NCI-H2171 (cell line): ENCODE measurements at regions not wholly inside any gene's neighbourhood (a gene's known extent, or its start where the extent isn't known, plus 50 kb on each side); places are given as distances from the start of the nearest gene placed in this dataset.
"Not testable (repeated sequence)": the region's sequence is repeated elsewhere in the genome, so short reads cannot be mapped to it uniquely, and the experiment has no call there.

ENCODE experiments used
- DNase-seq: peaks from one replicate; lab custom pipeline; 2025; lab: John Stamatoyannopoulos, UW

DNA sequence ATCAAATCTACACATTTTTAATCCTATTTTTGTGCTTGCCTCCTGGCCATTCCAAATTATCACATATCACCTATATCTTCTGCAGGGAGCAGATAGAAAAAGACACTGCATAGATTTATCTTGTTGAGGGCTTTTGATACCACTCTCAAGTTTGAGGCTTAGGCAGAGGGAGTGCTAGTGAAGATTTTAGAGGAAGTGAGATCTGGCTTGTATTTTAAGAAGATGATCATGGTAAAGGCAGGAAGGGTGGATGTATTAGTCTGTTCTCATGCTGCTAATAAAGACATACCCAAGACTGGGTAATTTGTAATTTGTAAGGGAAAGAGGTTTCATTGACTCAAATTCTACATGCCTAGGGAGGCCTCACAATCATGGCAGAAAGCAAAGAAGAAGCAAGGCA lies 220.9 kb upstream of the TUT7 start:
- no peak for DNase-seq

DNA sequence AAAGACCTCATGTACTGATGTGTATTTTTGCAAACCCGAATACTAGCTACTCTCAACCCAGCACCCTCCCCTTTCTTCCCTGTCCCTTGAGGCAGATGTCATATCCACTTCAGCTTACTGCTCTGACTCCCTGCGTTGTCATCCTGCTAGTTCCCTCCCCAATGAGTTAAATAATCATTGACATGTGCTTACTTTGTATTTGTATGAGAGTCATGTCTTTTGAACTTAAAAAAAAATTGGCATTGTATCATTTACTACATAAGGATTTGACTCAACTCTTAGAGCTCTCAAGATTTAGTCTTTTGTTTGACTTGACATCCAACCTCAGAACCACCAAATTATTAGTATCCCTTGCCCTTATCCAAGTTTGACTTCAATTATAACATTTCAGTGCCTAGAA lies 219.7 kb upstream of the TUT7 start:
- DNase-seq: no peak

DNA sequence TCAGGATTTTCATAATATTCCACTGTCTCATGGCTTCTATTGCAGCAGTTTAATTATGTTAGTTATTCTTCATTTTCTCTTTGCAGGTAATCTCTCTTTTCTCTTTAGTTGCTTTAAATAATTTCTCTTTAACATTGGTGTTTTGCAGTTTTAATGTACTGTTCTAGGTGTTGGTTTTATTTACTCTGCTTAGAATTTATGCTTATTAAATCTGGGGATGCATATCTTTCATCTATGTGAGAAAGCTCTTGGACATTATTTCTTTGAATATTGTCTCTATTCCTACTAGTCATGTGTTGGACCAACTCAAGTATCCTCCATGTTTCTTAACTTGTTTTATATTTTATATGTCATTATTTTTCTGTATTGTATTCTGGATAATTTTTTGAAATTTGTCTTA lies 218.7 kb upstream of the TUT7 start:
- DNase-seq: no peak

DNA sequence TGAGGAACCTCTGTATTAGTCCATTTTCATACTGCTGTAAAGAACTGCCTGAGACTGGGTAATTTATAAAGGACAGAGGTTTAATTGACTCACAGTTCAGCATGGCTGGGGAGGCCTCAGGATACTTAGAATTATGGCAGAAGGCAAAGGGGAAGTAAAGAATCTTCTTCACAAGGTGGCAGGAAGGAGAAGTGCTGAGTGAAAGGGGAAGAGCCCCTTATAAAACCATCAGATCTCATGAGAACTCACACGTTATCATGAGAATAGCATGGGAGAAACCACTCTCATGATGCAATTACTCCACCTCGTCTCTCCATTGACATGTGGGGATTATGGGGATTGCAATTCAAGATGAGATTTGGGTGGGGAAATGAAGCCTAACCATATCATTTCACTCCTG lies 211.4 kb upstream of the TUT7 start:
- DNase-seq: not testable (repeated sequence)

DNA sequence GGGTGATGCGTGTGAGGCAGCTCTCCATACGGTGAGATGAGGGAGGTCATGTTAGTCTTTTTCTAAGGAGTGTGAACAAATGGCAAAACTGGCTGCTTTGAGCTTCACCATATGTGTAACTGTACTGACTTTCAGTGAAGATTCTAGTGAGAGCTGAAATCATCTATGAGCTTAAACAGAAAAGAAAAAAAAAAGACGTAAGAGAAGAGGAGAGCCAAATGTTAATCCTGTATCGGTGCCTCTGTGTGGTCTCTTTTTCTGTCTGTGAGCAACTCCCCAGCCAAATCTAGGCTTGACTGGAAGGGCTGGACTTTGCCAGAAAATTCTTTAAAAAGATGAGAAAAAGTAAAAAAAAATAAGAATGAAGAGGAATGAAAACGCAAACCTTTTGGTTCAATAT lies 209.7 kb upstream of the TUT7 start:
- DNase-seq: no peak

DNA sequence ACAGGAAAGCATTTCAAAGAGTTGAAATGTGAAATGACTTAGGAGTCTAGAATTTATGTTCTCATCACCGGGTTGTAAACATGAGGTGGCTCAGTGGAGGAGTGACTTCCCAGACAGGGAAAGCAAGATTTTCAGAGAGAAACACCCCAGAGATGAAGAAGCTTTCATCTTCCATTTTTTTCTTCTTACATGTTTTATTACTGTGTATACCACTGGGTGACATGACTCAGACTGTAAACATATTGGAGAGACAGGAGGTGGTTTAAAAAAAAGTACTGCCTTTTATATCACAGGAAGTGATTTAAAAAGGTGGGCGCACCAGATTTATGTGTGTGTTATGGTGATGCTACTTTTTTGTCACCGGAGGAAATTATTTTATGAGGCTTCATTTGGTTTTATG lies 209.1 kb upstream of the TUT7 start:
- no peak for DNase-seq

DNA sequence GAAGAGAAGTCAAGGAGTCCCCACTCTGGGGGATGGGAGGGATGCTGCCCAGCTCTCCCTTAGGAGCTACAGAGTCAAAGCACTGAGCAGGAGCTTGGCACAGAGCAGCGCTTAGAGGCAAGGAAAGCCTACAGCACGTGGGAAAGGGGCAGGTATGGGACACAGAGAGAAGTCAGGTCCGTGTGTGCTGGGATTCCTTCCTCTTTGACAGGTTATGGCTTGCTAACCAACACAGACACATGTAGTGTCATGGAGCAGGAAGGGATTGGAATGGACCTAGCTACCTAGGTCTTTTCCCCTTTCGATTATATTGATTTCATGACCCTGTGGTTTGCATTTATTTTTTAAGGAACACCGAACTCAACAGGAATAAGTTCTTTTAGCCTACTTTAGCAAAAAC lies 208.5 kb upstream of the TUT7 start:
- DNase-seq: no peak

DNA sequence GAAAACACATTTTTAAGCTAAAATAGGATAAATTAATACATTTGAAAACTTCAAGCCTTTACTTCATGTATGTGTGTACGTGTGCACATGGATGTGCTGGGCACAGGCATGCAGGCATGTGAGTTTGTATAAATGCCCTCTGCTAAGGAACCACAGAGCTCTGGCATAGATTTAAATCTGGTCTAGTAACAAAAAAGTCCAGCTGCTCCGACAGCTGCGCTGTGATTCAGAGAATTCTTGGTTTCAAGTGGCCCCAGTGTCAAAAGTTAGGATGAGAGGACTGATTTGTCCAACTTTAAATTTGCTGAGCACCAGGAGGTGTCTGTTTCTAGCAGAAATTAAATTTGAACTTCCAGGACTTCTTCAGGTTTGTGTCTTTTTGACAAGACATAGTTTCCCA lies 203.7 kb upstream of the TUT7 start:
- no peak for DNase-seq

DNA sequence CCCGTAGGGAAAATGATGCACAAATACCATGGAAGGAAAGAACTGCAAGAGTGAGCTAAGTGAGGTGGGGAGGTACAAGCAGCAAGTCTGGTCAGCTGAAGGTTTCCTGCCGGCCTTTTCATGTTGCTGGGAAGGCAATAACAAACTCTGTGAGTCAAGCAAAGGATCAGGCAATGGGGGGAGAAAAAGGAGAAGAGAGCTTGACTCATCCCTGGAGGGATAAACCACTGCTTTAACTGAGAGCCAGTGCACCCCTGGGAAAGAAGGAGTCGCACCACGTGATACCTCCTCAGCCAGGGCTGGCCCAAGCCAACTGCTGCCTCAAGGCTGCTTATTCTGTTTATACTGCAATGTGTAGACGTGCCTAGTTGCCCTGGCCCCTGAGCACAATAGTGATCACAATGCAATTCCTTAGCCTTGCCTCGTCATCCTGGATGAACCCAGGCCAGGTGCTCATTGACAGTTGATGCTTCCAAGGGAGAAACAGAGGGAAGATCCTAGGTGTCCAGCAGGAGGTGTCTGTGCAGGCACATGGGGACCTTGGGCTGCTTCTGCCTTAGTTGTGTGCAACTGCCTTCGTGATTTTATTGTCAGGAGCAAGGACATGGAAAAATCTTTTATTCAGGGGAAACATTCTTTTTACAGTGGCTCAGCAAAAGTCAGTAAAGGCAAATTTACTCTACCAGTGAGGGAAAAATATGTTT lies 203.0 kb upstream of the TUT7 start:
- DNase-seq: no peak

DNA sequence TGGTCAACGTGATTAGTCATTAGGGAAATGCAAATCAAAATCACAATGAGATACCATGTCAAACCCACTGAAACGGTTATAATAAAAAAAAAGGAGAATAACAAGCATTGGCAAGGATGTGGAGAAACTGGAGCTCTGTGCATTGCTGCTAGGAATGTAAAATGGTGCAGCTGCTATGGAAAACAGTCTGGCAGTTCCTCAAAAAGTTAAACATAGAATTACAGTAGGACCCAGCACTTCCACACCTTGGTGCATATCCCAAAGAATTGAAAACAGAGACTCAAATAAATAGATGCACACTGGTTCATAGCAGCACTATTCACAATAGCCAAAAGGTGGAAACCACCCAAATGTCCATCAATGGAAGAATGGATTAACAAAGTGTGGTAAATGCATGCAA lies 201.5 kb upstream of the TUT7 start:
- DNase-seq: no peak

DNA sequence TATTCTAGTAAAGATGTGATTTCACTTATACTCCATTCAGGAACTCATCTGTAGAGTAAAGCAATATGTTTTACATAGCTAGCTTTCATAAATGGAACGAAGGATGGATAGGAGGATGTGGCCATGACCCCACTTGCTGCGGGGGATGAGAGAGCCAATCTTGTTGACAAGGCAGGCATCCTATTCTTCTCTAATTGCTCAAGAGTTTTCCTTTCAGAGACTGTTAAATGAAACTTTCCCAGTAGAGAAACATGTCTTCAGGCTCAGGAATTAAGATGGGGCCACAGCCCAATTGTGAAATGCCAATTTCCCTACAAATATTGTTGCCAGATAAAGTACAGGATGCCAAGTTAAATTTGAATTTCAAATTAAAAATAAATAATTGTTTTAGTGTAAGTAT lies 196.2 kb upstream of the TUT7 start:
- DNase-seq: no peak

DNA sequence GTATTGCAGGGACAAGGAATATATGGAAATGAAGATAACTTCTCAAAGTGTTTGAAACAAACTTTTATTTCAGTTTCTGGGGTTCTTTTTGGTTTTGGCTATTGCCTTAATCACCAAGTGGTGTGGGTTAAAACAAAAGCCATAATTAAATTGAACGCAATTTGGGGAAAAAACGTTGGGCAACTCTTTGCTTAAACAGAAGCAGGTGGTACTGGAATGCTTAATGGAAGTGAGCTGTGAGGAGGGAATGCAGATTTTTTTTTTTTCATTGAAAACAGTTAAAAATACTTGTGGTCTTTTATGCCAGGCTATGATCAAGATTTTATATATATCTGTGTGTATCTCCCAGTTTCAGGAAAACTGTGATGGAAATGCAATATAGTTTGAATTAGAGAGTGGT lies 195.7 kb upstream of the TUT7 start:
- DNase-seq: no peak

DNA sequence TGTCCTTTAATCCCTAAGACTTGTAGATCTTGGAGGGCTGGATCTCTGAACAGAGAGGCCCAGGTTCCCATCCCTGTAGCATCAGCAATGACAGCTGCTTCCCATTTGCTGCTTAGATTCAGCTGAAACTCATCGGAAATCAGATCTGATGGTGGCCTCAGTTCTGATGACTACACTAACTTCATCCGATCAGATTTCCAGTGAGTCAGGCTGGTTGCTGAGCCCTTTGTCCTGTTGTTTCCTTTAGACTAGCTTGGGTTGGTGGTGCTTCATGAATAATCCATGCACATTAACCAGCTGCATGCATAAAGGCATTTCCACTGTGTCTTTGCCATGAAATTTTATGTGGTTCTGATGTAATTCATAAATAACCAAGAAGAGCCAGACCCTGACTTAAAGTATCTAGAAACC lies 195.2 kb upstream of the TUT7 start:
- DNase-seq: no peak

DNA sequence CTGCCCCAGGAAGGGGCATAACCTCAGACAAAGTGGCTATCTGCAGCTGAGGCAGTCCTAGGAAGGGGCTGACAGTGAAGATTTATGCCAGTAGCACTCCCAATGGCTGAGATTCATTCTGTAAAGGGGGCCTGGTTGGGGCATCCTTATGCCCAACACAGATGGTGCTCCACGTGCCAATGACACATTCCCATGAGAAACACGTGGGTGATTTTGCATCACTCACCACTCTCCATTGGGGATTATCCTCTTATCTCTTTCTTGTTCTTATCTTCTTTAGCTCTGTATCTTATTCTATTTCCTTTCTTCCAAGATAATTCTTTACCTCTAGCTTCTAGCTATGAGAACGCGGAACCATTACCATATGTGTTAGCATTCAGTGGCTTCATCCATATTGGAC lies 194.0 kb upstream of the TUT7 start:
- no peak for DNase-seq

DNA sequence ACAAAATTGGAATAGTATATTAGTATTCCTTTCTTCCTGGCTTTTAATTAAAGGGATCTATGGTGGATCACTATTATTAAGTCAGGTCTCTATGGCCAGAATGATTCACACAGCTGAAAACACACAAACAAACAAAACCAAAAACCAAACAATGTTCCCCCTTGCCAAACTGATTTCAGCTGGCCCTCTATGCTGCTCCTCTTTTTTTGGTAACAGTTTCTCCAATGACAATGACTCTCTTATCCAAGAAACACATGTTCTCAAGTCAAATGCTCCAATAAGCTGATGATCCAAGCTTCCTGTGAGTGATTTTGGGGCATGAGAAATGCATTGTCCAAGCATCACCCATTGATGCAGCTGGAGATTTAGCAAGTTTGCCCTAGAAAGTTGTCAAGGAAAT lies 193.4 kb upstream of the TUT7 start:
- DNase-seq: no peak

DNA sequence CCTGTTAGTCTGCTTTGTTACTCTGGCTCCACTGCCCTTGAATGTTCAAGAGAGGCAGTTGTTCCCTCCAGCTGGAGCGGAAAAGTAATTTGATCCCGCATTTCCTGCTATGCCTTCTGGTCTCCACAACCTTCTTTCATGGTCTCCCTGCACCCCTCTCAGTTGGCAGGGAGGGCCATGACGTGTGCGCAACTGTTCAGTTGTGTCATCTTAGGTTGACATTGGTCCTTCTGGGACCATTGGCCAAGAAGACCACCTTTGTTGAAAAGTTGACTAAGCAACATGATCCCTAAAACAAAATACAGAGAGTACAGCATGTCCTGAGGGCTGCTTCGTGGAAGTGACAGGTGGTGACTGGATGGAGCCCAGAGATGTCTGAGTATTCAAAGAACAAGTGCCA lies 192.5 kb upstream of the TUT7 start:
- peak; percentile 21 for DNase-seq

DNA sequence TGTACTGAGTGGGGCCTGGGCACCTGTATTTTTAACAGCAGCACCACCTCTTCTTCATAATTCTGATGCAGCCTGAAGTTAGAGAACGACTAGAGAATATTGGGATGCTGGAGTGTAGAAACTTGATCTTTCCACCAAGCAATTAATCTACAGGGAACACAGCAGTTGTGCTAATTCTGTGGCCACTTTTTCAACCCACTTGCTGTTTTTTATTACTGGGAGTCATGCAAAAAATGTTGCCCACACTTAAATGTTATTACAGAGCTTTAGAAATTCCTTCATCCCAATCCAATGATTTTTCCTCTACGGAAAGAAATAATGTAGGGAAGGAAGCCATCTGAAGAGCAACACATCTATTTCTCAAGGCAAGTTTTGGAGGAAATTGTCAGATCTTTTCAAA lies 190.9 kb upstream of the TUT7 start:
- no peak for DNase-seq

DNA sequence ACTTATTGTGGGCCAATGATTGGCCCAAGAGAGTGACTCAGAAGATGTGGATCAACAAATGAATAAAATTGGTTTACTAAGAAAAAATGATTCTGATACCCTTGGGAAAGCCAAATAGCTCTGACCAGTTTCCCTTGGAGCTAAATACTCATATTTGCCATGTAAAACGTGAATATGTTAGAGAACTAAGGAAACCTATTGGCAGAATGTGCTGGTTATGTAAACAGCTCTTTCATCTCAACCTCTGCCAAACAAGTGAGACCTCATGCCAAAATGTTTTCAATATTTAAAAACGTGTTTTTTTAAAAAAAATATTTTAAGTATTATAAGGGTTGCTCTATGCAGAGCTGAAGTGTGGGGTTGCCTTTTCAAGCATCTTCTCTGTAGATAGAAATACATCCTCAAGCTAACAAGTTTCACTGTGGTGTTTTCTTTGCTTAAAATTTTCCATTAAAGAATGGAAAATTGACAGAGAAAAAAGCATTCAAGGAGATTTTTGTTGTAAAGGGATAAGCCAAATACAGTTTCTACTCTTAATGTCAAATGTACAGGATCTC lies 186.9 kb upstream of the TUT7 start:
- DNase-seq: no peak

DNA sequence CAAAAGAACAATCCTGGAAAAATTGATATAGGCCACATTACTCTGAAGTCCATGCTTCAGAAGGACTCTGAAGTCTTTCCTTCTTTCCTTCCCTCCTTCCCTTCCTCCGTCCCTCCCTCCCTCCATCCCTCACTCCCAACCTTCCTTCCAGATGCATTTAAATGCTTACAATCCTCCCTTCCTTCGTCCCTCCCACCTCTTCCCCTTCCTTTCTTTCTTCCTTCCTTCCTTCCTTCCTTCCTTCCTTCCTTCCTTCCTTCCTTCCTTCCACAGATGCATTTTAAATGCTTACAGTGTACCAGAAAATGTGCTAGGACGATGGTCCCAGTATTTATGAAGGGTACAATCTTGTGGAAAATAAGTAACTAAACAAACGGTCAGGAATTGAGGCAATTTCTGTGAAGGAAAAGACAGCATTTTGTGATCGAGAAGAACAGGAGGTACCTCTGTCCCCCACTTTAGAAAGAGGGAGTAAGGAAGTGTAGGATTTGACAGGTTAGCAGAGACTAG lies 181.3 kb upstream of the TUT7 start:
- no peak for DNase-seq

DNA sequence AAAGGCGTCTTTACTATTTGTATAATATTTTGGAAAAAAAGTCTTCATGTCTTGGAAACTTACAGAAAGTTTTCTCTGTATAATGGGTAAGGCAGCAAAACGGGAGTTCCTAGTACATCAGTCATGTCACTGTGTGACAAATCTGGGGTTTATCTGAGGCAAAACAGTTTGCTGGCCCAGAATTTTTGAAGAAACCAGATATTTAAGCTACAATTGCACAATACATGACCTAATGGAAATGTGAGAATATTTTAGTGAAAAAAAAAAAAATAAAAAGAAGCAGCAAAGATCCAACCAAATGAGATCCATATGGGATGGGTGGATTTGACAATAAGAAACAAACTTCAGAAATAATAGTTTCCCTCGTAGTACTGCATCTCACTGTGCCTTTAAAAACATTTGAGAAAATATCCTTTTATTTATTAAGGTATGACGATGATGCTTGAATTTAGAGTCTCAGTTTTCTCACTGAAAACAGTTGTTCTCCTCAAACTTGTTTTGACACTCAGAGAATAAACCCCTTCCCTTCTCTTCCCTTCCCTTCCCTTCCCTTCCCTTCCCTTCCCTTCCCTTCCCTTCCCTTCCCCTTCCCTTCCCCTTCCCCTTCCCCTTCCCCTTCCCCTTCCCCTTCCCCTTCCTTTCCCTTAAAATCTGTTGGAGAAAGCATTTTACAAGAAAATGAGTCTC lies 180.5 kb upstream of the TUT7 start:
- no peak for DNase-seq

DNA sequence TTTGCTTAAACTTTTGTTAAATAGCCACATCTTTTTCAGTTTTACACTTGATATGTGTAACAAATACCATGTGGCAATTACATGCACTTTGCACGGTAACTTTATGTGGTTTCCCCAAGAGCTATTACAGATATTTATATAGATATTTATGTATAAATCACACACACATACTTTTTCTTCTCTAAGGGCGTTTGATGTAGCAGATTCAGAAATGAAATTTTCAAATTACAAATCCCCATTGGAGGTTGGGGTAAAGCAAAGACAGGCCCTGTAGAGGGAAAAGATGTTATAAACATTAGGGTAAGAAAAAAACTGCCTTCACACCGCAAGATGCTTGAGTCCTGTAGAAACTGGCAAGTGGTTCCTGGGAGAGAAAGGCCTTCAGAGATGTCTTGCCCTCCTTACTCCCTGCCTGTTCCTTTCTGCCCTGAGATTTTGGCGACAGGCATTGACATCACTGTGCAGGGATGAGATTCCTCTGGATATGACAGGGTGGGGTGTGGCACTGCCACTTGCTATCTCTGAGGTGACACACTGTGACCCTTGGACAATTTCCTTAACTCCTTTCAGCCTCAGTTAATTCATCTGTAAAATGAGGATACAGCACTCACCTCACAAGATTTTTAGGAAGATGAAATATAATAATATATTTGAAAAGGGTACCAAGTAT lies 177.9 kb upstream of the TUT7 start:
- DNase-seq: no peak

DNA sequence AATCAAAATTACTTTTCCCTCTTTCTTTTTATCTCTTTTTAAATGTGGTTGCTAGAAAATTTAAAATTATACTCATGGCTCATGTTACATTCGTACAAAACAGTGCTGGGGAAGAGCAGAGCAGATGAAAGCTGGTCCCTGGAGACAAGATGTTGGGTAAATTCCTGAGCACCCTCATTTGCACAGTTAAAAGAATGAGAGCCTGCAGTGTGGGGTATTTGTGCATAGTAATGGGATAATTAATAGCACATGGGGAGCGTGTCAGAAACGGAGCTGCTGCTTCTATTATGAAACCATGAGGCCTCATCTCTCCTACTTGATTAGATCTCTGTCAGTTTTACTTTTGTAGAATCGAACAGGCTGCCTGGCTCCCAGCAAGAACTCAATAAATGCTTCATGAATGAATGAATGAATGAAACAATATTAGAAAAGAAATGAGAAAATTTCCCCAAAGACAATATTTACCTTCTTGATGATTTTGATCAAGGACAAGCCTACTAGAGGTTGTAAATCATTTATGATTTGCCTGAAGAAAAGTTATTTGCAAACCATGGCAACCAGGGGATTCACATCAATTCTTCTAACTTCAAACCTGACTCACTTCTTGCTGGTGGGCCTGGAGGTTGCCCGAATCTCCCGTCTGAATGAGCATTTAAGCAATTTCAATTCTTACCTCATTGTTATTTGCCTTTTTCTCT lies 177.2 kb upstream of the TUT7 start:
- no peak for DNase-seq
